ENCODE measurements at regions not wholly inside any gene's neighbourhood (a gene's known extent, or its start where the extent isn't known, plus 50 kb on each side); places are given as distances from the start of the nearest gene placed in this dataset.

DNA sequence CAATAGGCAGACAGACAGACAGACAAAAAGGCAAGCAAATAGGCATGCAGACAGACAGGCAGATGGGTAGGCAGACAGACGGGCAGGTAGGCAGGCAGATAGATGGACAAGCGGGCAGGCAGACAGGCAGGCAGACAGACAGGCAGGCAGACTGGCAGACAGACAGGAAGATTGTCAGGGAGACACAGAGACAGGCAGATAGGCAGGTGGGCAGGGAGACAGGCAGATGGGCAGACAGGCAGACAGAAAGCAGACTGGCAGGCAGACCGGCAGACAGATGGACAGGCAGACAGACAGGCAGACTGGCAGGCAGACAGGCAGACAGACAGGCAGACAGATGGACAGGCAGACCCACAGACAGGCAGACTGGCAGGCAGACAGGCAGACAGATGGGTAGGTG is 70.3 kb upstream of the MYL10 start:
- TF ChIP-seq PAX5 (IDR thresholded peaks at IDR 0.05; ENCODE audit: borderline replicate concordance, low read depth, low read length) (no peak), MEF2A (IDR thresholded peaks at IDR 0.05; ENCODE audit: insufficient read depth, low read depth, low read length) (no peak), NBN (IDR thresholded peaks at IDR 0.05) (no peak)
- ChIA-PET SMC1A (ENCODE audit: uncharacterized antibody, unreplicated experiment) (no interaction called here), RAD21 (ENCODE audit: unreplicated experiment) (no interaction called here), CTCF (interaction anchor here (0.5 kb wide), 1 partner anchor 144 kb away, joined by 3 read pairs; no protein-coding TSS in a partner anchor), POLR2A (no interaction called here)
- Histone ChIP-seq H3K9ac (ENCODE audit: control insufficient read depth, insufficient read depth, low read length) (no peak overlapping the region), H3K9me3 (replicated peaks; ENCODE audit: control insufficient read depth, insufficient read depth, low read length) (no peaks in the 10 kb centered on the region), H2AFZ (ENCODE audit: control insufficient read depth, low read depth, low read length) (no peak overlapping the region), H3K4me1 (ENCODE audit: control insufficient read depth, insufficient read depth, low read length) (no peaks in the 10 kb centered on the region), H3K4me3 (no peak overlapping the region), H3K4me2 (ENCODE audit: control insufficient read depth, insufficient read depth) (no peak overlapping the region), H4K20me1 (ENCODE audit: control insufficient read depth, insufficient read depth) (no peaks in the 10 kb centered on the region), H3K36me3 (ENCODE audit: control insufficient read depth in 2 of 2, insufficient read depth in 2 of 2, low read length in 1 of 2) (no peaks in the 10 kb centered on the region), H3K27ac (ENCODE audit: control insufficient read depth, insufficient read depth) (no peak overlapping the region), H3K79me2 (ENCODE audit: control insufficient read depth, insufficient read depth, low read length) (no peaks in the 10 kb centered on the region), H3K27me3 (replicated peaks in 1 of 2; ENCODE audit: control insufficient read depth in 2 of 2, insufficient read depth in 2 of 2, low read length in 1 of 2) (no peaks in the 10 kb centered on the region; a peak in 1 of 4 replicates)
- FAIRE-seq, result no peak
- WGBS (ENCODE audit: insufficient coverage, insufficient replicate concordance, low lambda C conversion rate, missing lambda C conversion rate), result 18% methylated on average over 3 of the region's 3 CpGs
- in situ Hi-C loops (cut with MboI), result no loop called here
- BruUV-seq (replicated peaks), result no TSS peak
- no peak for DNase-seq (ENCODE audit: low read depth, low spot score)
- no peak for ATAC-seq
- intact Hi-C loops (cut with micrococcal nuclease; ENCODE audit: unreplicated experiment), result no loop called here

DNA sequence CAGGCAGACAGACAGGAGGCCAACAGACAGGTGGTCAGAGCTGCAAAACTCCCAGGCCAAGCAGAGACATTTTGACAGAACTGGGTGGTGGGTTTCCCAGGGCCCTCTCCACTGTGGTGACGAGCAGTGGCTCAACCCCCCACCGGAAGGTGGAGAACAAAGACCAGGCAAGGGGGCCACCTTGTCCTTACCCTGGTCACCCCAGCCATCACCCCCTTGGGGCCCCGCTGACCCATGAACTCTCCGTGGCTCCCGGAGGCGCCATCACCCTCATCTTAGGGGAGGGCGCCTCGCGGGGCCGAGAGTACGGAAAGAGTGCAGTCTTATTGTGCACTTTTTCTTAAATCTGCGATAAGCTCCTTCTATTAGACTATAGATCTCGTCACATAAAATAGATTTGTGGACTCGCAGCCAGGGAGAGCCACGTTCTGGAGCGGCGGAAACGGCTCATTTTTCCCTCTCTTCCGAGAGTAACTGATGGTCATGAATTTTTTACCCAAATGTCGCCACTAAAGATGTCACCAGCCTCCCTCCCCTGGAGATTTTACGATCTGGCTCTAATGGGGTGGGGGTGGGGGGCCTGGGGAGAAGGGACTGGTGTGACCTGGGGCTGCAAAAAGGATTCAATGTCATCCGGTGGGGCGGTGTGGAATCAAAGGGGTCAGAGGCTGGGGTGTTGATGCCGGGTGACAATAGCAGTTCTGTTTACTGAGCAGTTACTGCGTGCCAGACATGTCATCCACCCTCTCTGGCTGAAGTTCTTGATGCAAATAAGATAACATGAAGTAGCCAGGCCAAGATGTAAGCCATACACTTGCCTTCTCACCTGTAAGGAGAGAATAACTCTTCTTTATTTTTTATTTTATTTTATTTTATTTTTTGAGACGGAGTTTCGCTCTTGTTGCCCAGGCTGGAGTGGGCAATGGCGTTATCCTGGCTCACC is 71.1 kb upstream of the MYL10 start:
- no peak for DNase-seq (ENCODE audit: low read depth, low spot score)
- intact Hi-C loops (cut with micrococcal nuclease; ENCODE audit: unreplicated experiment) (no loop called here), in situ Hi-C loops (cut with MboI) (no loop called here)
- WGBS (ENCODE audit: insufficient coverage, insufficient replicate concordance, low lambda C conversion rate, missing lambda C conversion rate), result 67% methylated on average over 26 of the region's 28 CpGs
- Histone ChIP-seq H3K36me3 (ENCODE audit: control insufficient read depth in 2 of 2, insufficient read depth in 2 of 2, low read length in 1 of 2) (no peaks in the 10 kb centered on the region), H3K4me2 (ENCODE audit: control insufficient read depth, insufficient read depth) (no peak overlapping the region), H3K4me1 (ENCODE audit: control insufficient read depth, insufficient read depth, low read length) (no peaks in the 10 kb centered on the region), H4K20me1 (ENCODE audit: control insufficient read depth, insufficient read depth) (no peaks in the 10 kb centered on the region), H2AFZ (ENCODE audit: control insufficient read depth, low read depth, low read length) (no peak overlapping the region), H3K4me3 (no peak overlapping the region), H3K79me2 (ENCODE audit: control insufficient read depth, insufficient read depth, low read length) (no peaks in the 10 kb centered on the region), H3K27me3 (replicated peaks in 1 of 2; ENCODE audit: control insufficient read depth in 2 of 2, insufficient read depth in 2 of 2, low read length in 1 of 2) (no peaks in the 10 kb centered on the region; a peak in 1 of 4 replicates), H3K9me3 (replicated peaks; ENCODE audit: control insufficient read depth, insufficient read depth, low read length) (no peaks in the 10 kb centered on the region), H3K27ac (ENCODE audit: control insufficient read depth, insufficient read depth) (no peak overlapping the region), H3K9ac (ENCODE audit: control insufficient read depth, insufficient read depth, low read length) (no peak overlapping the region)
- ChIA-PET RAD21 (ENCODE audit: unreplicated experiment) (no interaction called here), CTCF (interaction anchor here (0.5 kb wide), 1 partner anchor 143 kb away, joined by 3 read pairs; no protein-coding TSS in a partner anchor), SMC1A (ENCODE audit: uncharacterized antibody, unreplicated experiment) (no interaction called here), POLR2A (no interaction called here)
- BruUV-seq (replicated peaks), result no TSS peak
- FAIRE-seq, result no peak
- ATAC-seq, result no peak
- TF ChIP-seq EED (IDR thresholded peaks at IDR 0.05; ENCODE audit: low read depth) (no peak), ZNF24 (IDR thresholded peaks at IDR 0.05) (no peak), SRF (IDR thresholded peaks at IDR 0.05; ENCODE audit: low read depth in 2 of 2, low read length in 2 of 2) (no peak), ZNF274 (IDR thresholded peaks at IDR 0.05; ENCODE audit: insufficient read depth, insufficient read length) (no peak), GABPA (IDR thresholded peaks at IDR 0.05; ENCODE audit: low read depth) (no peak), FOXK2 (IDR thresholded peaks at IDR 0.05) (no peak), CREM (IDR thresholded peaks at IDR 0.05; ENCODE audit: low read depth) (no peak), PML (IDR thresholded peaks at IDR 0.05; ENCODE audit: low read length) (no peak), TCF12 (IDR thresholded peaks at IDR 0.05; ENCODE audit: low read depth, low read length) (no peak), FOS (IDR thresholded peaks at IDR 0.05; ENCODE audit: borderline replicate concordance, extremely low read depth, insufficient read length) (no peak), ZNF384 (IDR thresholded peaks at IDR 0.05; ENCODE audit: borderline replicate concordance, low read depth, low read length) (no peak), ZNF592 (IDR thresholded peaks at IDR 0.05) (no peak)
